Spinal cord (tissue), 9 donors: ENCODE measurements at regions not wholly inside any gene's neighbourhood (a gene's known extent, or its start where the extent isn't known, plus 50 kb on each side); places are given as distances from the start of the nearest gene placed in this dataset.

ENCODE experiments used
- DNase-seq, 6 donors: peaks; one replicate each; pipeline versions ENCODE4 v3.0.0 to v3.0.0-alpha.2; 2013 to 2015; ENCODE audit warnings: low spot score in 6 of 6, low read depth in 4 of 6
- H3K27ac ChIP-seq: one replicate; pipeline ENCODE4 v1.5.1; 2013; ENCODE audit warnings: low read depth, low read length, control low read depth
- H3K27me3 ChIP-seq: one replicate; pipeline ENCODE4 v1.6.1; 2013; ENCODE audit warnings: low read length; ENCODE audit not compliant: control insufficient read depth, insufficient read depth
- H3K36me3 ChIP-seq: one replicate; pipeline ENCODE4 v1.6.1; 2013; ENCODE audit warnings: low read length; ENCODE audit not compliant: control insufficient read depth, insufficient read depth
- H3K4me1 ChIP-seq: one replicate; pipeline ENCODE4 v1.6.1; 2013; ENCODE audit warnings: low read length; ENCODE audit not compliant: control insufficient read depth, insufficient read depth
- H3K4me3 ChIP-seq: one replicate; pipeline ENCODE4 v1.5.1; 2013; ENCODE audit warnings: low read depth, low read length, control low read depth
- H3K9me3 ChIP-seq: one replicate; pipeline ENCODE4 v1.6.1; 2013; ENCODE audit warnings: low read length; ENCODE audit not compliant: control insufficient read depth, insufficient read depth
- WGBS: methylation state at CpG from one replicate; pipeline ENCODE4 v1.1.5; 2013; ENCODE audit warnings: missing lambda C conversion rate; ENCODE audit not compliant: insufficient coverage; 5-methylcytosine and 5-hydroxymethylcytosine counted together
- donor health status: healthy.

DNA sequence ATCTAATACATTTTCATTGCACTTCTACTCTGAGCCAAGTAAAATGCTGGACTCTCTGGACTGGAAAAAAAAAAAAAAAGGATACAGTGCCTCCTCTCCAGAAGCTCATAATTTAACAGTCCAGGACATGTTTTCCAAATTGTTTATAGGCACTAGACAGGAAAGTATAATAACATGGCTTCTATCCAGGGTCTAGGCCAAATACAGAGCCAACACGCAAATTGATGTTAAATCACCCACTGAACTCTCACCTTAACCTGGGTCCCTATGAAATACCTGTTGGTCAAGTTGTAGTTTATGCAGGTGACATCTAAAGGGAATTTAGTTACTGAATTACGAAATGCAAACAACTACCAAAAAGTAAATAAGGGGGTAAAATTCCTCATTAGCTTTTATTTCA lies 428.7 kb upstream of the LUZP2 start:
- Histone ChIP-seq H3K4me3 (no peak overlapping the region), H3K9me3 (no peaks in the 10 kb centered on the region), H3K27ac (no peak overlapping the region), H3K27me3 (no peaks in the 10 kb centered on the region), H3K4me1 (no peaks in the 10 kb centered on the region), H3K36me3 (no peaks in the 10 kb centered on the region)
- WGBS: no CpG with 5 or more reads among the region's 2 CpGs
- no peak for DNase-seq

- WGBS: no CpG with 5 or more reads among the region's 3 CpGs
- H3K4me3 ChIP-seq: no peak overlapping the region
- no peaks in the 10 kb centered on the region for H3K27me3 ChIP-seq
Observed at GRCh38 chr11:24070435-24070834, 426.4 kb upstream of the LUZP2 start.

GRCh38 chr11:24078018-24078417 lies 418.8 kb upstream of the LUZP2 start:
- H3K9me3 ChIP-seq: no peaks in the 10 kb centered on the region
- H3K4me3 ChIP-seq: no peak overlapping the region
- WGBS: no CpG with 5 or more reads among the region's 3 CpGs
- DNase-seq: no peak
- H3K4me1 ChIP-seq: no peaks in the 10 kb centered on the region
- no peaks in the 10 kb centered on the region for H3K36me3 ChIP-seq
- H3K27ac ChIP-seq: no peak overlapping the region
- no peaks in the 10 kb centered on the region for H3K27me3 ChIP-seq

More at GRCh38 chr11:24070435-24070834, 426.4 kb upstream of the LUZP2 start:
- Histone ChIP-seq H3K4me1 (no peaks in the 10 kb centered on the region), H3K27ac (no peak overlapping the region), H3K9me3 (no peaks in the 10 kb centered on the region), H3K36me3 (no peaks in the 10 kb centered on the region)
- DNase-seq: peak in 2 of 6 donors; percentile 73 to 83

DNA sequence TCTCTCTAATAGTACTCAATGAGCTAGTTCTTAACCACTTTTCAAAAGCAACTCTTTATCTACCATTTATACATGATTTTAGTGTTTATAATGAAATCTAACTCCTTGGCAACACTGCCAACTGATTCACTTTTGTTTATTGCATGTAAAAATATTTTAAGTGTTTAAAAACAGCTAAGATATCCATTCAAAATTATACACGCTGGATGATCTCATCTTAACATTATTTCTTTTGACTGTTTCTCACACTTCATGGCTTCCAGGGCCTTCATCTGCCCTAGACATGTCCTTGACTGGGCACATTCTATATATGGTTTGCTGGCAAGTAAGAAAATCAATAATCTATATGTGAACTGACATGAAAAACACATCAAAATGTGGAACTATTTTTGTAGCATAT lies 414.6 kb upstream of the LUZP2 start:
- no CpG with 5 or more reads among the region's 1 CpG for WGBS
- Histone ChIP-seq H3K27me3 (no peaks in the 10 kb centered on the region), H3K4me3 (no peak overlapping the region), H3K4me1 (no peaks in the 10 kb centered on the region), H3K27ac (no peak overlapping the region), H3K9me3 (no peaks in the 10 kb centered on the region), H3K36me3 (no peaks in the 10 kb centered on the region)
- no peak for DNase-seq

GRCh38 chr11:24082860-24083259 lies 414.0 kb upstream of the LUZP2 start:
- WGBS: 71% methylated on average over 1 of the region's 1 CpG
- H3K27ac ChIP-seq: no peak overlapping the region
- DNase-seq: no peak
- H3K4me3 ChIP-seq: no peak overlapping the region
- no peaks in the 10 kb centered on the region for H3K27me3 ChIP-seq
- H3K36me3 ChIP-seq: no peaks in the 10 kb centered on the region
- H3K9me3 ChIP-seq: no peaks in the 10 kb centered on the region
- no peaks in the 10 kb centered on the region for H3K4me1 ChIP-seq

GRCh38 chr11:24084956-24085355 lies 411.9 kb upstream of the LUZP2 start:
- no peaks in the 10 kb centered on the region for H3K4me1 ChIP-seq
- H3K27ac ChIP-seq: no peak overlapping the region
- no peak overlapping the region for H3K4me3 ChIP-seq
- WGBS: 100% methylated on average over 1 of the region's 1 CpG
- H3K36me3 ChIP-seq: no peaks in the 10 kb centered on the region
- H3K9me3 ChIP-seq: no peaks in the 10 kb centered on the region
- DNase-seq: no peak
- no peaks in the 10 kb centered on the region for H3K27me3 ChIP-seq

DNA sequence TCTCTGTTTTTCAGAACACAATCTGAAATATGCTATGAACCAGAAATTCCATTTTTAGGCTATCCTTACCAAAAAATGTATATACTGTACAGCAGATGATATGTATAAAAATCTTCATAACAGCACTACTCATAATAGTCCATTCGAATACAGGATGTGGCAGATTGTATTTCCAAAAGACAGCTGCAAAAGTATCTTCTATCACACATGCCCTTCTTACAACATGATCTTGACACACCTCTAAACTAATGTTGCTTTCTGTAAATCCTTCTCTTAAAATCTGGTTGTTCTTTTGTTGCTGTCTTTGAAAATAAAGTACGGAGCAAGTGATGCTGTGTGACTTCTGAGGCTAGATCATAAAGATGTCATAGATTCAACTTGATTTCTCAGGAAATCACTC lies 409.9 kb upstream of the LUZP2 start:
- no peaks in the 10 kb centered on the region for H3K4me1 ChIP-seq
- 100% methylated on average over 1 of the region's 2 CpGs for WGBS
- no peak overlapping the region for H3K27ac ChIP-seq
- no peak overlapping the region for H3K4me3 ChIP-seq
- H3K36me3 ChIP-seq: no peaks in the 10 kb centered on the region
- DNase-seq: no peak
- no peaks in the 10 kb centered on the region for H3K27me3 ChIP-seq
- H3K9me3 ChIP-seq: no peaks in the 10 kb centered on the region

DNA sequence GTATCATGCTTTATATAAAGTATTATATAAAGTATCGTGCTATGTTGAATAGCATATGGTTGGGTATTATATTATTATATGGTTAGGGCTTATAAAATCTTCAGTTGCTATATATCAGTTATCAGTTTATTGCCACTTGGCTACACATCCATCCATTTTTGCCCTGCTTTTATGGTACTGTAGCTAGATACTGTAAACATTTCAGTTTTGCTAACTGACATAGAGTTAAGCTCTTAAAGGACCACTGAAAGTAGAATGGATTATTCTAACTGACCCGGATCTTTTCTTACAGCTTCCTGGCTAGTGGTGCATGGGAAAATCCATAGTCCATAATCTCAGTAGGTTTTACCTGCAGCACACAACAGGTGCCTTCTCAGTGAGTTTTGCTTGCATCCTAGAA lies 405.3 kb upstream of the LUZP2 start:
- no CpG with 5 or more reads among the region's 2 CpGs for WGBS
- no peak overlapping the region for H3K4me3 ChIP-seq
- H3K4me1 ChIP-seq: no peaks in the 10 kb centered on the region
- no peaks in the 10 kb centered on the region for H3K36me3 ChIP-seq
- peaks cover 2% of the 10 kb centered on the region for H3K9me3 ChIP-seq
- H3K27me3 ChIP-seq: no peaks in the 10 kb centered on the region
- DNase-seq: no peak
- H3K27ac ChIP-seq: no peak overlapping the region

GRCh38 chr11:24093375-24093774 lies 403.5 kb upstream of the LUZP2 start:
- Histone ChIP-seq H3K27ac (no peak overlapping the region), H3K36me3 (no peaks in the 10 kb centered on the region), H3K4me3 (no peak overlapping the region), H3K27me3 (no peaks in the 10 kb centered on the region), H3K4me1 (no peaks in the 10 kb centered on the region), H3K9me3 (peaks cover 2% of the 10 kb centered on the region)
- WGBS: 0% methylated on average over 1 of the region's 2 CpGs
- peak in 5 of 6 donors; percentile 22 to 94 (median 56) for DNase-seq

GRCh38 chr11:24108609-24109008 lies 388.2 kb upstream of the LUZP2 start:
- WGBS: 100% methylated on average over 1 of the region's 3 CpGs
- H3K9me3 ChIP-seq: peaks cover 7% of the 10 kb centered on the region
- no peaks in the 10 kb centered on the region for H3K36me3 ChIP-seq
- no peak overlapping the region for H3K4me3 ChIP-seq
- DNase-seq: no peak
- no peaks in the 10 kb centered on the region for H3K27me3 ChIP-seq
- H3K4me1 ChIP-seq: no peaks in the 10 kb centered on the region
- H3K27ac ChIP-seq: no peak overlapping the region
